NCI-H748 (cell line): ENCODE measurements at regions not wholly inside any gene's neighbourhood (a gene's known extent, or its start where the extent isn't known, plus 50 kb on each side); places are given as distances from the start of the nearest gene placed in this dataset.
"Not testable (repeated sequence)": the region's sequence is repeated elsewhere in the genome, so short reads cannot be mapped to it uniquely, and the experiment has no call there.

Experiments used
- DNase-seq: peaks from one replicate; lab custom pipeline; 2025; ENCODE audit not compliant: unreplicated experiment; lab: John Stamatoyannopoulos, UW

DNA sequence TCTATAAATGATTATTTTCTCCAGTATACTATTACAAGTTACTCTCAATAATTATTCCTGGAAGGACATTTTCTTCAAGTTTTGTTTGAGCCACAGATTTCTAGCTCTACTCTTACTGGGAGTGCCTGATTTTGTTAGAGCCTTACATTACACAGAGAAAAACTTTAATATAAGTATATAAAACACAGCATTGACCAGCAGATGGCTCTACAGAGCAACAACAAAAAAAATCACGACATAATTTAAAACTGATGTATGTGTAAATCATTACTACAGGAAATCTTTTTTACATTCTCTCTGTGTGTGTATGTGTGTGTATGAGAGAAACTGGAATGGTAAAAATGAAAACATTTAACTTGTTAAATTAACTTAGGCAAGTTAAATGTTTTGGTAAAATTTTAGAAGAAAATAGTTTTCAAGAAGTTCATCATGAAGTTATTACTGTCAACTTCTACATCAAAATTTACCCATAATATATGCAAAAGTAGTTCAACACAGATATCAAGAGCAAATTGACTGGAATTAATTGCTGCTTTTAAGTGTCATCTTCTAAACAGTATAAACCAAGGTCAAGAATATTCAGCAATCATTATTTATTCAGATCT is 103.3 kb downstream of the MDH1 start:
- peak; percentile 42 for DNase-seq

DNA sequence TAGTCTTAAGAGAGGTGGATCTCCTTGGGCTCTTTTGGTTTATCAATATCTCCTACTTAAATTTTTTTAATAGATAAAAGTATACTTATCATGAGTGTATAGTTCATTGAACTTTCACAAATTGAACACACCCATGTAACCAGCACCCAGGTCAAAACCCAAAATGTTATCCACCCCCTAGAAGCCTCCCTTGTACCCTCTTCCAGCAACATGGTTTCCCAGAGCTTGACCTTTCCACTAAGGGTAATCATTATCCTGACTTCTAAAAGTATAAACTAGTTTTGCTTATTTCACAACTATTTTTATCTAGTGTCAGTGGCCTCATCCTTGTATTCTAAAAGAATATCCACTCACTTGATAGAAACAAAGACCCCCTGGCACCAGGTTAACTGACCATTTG is 106.8 kb downstream of the MDH1 start:
- no peak for DNase-seq

DNA sequence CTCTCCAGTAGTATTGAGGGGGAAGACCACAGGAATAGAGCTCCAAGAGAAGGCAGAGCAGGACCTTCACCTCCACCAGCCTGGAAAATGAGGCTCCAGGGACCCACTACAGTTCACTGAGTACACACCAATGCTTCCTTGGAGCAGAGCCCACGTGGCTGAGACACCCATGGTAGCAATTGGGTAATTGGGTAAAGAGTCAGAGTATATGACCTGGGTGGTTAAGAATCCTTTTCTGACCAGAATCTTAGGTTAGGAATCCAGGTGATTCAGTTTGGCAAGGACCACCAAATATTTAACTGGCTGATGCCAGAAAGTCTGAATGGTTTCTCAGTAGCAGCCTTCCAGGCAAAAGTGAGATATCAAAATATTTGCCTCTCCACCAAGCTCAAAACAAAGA is 107.7 kb downstream of the MDH1 start:
- no peak for DNase-seq

DNA sequence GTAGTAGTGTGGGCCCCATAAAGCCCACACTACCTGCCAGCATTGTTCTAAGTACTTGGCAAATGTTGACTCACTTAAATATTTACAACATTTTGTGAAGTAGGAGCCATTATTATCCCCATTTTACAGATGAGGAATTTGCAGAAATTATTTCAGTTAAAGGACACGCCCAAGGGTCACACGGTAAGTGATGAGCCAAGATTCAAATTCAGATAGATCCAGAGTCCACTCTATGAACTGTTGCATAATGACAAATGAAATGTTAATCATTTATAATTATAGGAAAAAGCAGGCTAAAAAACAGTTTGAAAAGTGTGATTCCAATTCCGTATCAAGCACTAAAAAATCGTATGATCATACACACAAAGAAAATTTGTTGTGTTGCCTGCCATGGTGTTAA is 108.4 kb downstream of the MDH1 start:
- DNase-seq, result no peak

DNA sequence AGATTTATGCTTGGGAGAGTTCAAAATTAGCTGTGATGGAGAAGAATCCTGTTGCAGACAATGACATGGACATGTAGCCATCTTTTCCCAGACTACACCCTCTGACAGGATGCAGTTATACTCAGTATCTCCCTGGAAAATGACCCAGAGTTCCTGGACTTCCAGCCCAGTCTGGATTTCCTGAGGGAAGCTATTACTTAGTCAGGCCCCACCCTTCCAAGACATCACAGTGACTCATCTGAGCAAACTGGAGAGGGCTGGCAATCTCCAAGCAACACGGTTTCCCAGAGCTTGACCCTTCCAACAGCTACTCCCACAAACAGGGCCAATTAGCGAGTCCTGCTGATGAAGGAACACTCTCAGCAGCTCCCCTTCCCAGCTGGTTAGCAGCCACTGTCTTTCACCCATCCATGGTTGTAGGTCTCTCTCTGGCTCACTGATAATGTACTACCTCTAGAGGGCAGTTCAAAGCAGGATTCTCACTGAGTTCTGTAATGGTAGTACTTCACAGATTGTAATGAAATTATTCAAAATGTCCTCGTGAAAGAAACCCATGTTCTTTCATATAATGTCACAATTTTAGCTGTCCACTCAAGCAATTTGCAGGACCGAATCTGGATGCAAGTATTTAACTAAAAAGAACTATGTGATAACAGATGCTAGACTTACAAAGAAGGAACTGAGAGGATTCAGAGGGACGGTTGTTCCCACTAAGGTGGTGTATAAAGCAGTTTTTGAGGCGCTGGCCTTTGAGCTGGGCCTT is 110.2 kb downstream of the MDH1 start:
- peak; percentile 34 for DNase-seq

GRCh38 chr2:63699549-63699839 is 110.7 kb downstream of the MDH1 start:
- DNase-seq, result no peak

- DNase-seq, result no peak
Measured at GRCh38 chr2:63700271-63700670, 111.5 kb downstream of the MDH1 start.

DNA sequence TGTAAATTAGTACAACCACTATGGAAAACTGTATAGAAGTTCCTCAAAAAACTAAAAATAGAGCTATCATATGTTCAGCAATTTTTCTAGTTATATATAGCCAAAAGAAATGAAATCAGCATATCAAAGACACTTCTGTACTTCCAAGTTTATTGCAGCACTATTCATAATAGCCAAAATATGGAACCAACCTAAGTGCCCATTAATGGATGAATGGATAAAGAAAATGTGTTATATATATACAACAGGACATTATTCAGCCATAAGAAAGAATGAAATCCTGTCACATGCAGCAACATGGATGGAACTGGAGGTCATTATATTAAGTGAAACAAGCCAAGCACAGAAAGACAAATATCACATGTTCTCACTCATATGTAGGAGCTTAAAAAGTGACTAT is 112.6 kb downstream of the MDH1 start:
- no peak for DNase-seq

- DNase-seq, result not testable (repeated sequence)
Measured at GRCh38 chr2:63706084-63706483, 117.3 kb downstream of the MDH1 start.

DNA sequence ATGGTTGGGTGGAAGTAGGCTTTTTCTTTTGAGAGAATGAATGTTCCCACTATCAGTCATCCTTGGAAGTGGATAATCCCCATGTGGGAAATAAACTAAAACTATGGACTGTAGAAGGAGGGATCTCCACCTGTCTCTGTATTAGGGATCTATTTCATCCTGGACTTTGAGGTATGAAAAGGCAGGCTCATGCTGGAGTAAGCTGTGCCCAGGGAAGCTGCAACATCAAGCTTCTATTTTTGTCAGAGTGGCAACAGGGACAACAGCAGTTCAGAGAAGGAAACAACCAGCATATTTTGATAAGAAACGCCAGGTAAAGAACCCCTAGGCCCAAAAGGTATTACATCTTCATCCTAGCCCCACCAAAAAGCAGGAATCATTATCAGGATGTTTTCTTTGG is 122.0 kb downstream of the MDH1 start:
- DNase-seq, result no peak

GRCh38 chr2:63712748-63713147 is 124.0 kb downstream of the MDH1 start:
- DNase-seq, result no peak

DNA sequence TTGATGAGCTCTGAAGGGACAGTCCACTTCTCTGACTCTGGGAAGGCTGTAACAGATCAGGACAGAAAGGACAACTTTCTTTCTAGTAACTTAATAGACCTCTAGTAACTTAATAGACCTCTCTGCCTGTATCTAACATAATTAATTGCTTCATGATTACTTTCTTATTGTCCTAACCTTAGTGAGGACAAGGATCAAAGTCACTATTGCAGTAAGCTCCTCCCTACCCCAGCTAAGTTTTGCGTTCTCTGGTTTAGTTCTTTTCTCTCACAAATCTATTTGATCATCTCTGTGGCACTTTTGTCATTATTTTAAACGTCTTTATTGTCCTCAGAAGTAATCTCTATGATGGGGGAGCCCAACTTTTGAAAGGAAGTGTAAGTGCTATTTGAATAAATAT is 125.5 kb upstream of the UGP2 start:
- no peak for DNase-seq

DNA sequence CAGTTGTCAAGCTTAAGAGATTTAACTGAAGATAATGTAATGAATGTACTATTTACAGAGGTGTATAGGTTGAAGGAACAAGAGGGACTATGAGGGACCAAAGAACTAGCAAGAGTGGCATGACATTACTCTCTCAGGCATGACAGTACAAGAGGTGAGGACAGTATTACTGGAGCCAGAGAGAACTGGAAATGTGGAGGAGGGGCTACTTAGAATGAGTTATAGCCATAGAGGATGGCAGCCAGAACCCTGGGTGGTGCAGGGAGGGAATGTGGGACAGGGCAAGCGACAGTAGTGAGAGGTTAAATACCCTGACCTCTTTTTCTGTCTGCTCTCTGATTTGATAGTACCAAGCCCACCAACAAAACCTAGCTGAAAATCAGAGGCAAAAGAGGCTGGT is 122.6 kb upstream of the UGP2 start:
- no peak for DNase-seq

GRCh38 chr2:63721082-63721424 is 120.6 kb upstream of the UGP2 start:
- DNase-seq, result peak; percentile 74

DNA sequence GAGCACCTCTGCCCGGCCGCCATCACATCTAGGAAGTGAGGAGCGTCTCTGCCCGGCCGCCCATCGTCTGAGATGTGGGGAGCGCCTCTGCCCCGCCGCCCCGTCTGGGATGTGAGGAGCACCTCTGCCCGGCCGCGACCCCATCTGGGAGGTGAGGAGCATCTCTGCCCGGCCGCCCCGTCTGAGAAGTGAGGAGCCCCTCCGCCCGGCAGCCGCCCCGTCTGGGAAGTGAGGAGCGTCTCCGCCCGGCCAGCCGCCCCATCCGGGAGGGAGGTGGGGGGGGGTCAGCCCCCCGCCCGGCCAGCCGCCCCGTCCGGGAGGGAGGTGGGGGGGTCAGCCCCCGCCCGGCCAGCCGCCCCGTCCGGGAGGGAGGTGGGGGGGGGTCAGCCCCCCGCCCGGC is 119.4 kb upstream of the UGP2 start:
- not testable (repeated sequence) for DNase-seq

- DNase-seq, result no peak
Measured at GRCh38 chr2:63723709-63724108, 118.0 kb upstream of the UGP2 start.

DNA sequence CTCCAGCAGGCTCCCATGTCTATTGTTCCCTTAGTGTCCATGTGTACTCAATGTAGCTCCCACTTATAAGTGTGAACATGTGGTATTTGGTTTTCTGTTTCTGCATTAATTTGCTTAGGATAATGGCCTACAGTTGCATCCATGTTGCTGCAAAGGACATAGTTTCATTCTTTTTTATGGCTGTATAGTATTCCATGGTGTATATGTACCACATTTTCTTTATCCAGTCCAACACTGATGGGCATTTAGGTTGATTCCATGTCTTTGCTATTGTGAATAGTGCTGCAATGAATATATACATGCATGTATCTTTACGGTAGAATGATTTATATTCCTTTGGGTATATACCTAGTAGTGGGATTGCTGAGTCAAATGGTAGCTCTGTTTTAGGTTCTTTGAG is 116.5 kb upstream of the UGP2 start:
- DNase-seq, result not testable (repeated sequence)

GRCh38 chr2:63729362-63729761 is 112.3 kb upstream of the UGP2 start:
- DNase-seq, result no peak

DNA sequence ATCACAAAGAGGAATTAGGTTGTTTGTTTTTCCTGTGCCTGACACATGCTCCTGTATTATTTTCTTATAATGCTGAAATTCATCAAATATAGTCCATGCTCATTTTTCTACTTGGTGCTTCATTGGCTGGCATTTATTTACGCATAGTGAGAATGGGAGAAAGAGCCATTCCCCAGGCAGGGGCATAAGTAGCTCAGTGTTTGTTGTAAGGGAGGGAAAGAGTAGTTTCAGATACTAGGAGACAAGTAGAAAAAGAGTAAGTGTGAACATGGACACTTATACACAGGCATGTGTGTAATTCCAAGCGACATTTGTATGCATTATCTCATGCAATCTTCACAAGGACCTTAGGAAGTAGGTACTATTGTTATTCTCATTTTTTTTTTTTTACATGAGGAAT is 111.9 kb upstream of the UGP2 start:
- DNase-seq, result no peak

- peak; percentile 0 for DNase-seq
Measured at GRCh38 chr2:63734510-63734909, 107.2 kb upstream of the UGP2 start.

- DNase-seq, result no peak
Measured at GRCh38 chr2:63735263-63735662, 106.4 kb upstream of the UGP2 start.

DNA sequence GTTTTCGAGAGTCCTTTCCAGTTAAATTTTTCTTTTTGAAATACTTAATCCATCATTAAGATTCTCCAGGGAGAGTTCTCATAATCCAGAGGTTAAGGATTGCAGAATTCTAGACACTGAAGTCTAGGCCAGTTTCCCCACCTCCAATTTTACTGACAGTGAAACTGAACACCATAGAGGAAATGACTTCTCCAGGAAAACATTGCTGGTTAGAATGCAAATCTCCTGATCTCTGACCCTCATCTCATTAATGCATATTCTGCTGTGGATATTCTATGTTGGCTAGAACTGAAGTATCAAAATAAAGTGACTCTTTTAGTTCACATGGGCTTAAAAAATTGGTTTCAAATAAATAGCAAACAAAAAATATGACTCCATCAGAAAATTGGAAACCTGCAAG is 105.8 kb upstream of the UGP2 start:
- no peak for DNase-seq

GRCh38 chr2:63736354-63736753 is 105.3 kb upstream of the UGP2 start:
- DNase-seq, result no peak
